GM12892 (cell line): ENCODE measurements at regions not wholly inside any gene's neighbourhood (a gene's known extent, or its start where the extent isn't known, plus 50 kb on each side); places are given as distances from the start of the nearest gene placed in this dataset.

Experiments
- POLR2A ChIP-seq: IDR thresholded peaks from 2 replicates; pipeline ENCODE4 v1.6.1; 2011; ENCODE audit warnings: low read depth, low read length, control low read depth
- POLR2AphosphoS5 ChIP-seq: IDR thresholded peaks from 2 replicates; pipeline ENCODE4 v1.6.1; 2011; ENCODE audit warnings: low read depth, low read length, control low read depth

- no peak for TF ChIP-seq POLR2A
- no peak for TF ChIP-seq POLR2AphosphoS5
Measured at GRCh38 chr7:85833066-85833465, 646.2 kb upstream of the SEMA3D start.
